Fibroblast of peridontal ligament (primary cell): ENCODE measurements at regions not wholly inside any gene's neighbourhood (a gene's known extent, or its start where the extent isn't known, plus 50 kb on each side); places are given as distances from the start of the nearest gene placed in this dataset.
"Not testable (repeated sequence)": the region's sequence is repeated elsewhere in the genome, so short reads cannot be mapped to it uniquely, and the experiment has no call there.

Source experiments
- DNase-seq: peaks from one replicate; pipeline ENCODE4 v3.0.0-alpha.2; 2010; ENCODE audit errors: extremely low read depth

DNA sequence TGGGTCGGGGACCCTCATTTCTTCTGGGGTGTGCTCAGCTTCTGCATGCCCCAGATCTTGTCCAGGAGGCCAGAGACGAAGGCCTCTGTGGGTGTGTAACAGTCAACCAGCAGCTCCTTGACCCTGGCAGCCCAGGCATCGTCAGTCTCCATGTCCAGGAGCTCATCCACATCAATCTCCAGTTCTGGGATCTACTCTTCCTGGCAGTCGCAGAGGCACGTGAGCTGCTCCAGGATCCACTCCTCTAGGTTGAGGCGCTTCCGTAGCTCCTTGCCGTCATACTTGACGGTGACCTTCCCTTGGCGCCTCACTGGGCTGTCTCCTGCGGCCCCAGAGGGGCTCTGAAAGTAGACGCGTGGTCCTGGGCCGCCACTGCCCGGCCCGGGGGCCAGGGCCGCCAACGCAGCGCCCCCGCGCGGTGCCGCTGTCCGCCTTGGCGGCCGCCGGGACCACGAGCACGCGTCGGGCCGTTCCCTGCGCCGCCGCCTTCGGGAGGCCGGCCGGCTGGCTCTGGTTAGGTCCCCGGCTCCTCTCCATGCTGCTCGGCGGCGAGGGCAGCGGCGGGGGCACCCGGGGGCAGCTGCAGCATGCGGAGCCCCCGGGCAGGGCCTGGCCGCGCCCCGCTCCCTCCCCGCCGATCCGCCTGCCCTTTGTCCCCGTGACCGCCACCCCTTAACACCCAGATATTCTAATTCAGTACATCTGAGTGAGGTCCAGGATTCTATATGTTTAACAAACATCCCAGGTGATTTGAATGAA is 170.5 kb downstream of the SEPTIN7 start:
- no peak for DNase-seq

DNA sequence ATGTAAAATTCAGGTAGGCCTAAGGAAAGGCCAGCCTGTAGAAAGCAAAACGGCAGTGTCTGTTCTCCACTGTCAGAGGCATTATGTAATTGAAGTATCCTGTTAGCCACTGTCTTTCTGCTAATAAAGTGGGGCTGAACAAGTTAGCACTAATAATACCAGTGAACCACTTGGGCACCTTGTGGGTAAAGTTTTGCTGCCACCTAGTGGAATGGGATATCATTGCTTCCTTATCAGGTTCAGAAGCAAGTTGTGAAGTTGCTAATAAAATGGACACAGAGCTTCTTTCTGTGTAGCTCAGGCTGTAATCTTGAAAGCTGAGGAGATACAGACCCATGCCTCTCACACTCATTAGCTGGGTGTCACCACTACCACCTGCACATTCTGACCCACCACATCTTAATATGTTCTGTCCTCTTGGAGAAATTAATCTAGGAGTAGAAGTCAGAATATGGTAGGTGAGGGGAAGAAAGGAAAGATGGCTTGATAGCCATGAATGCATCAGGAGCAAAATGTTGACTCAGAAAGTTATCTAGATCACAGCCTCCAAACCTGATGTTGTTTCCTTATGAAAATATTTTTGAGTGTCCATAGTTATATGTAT is 175.1 kb downstream of the SEPTIN7 start:
- DNase-seq, result peak; percentile 87

DNA sequence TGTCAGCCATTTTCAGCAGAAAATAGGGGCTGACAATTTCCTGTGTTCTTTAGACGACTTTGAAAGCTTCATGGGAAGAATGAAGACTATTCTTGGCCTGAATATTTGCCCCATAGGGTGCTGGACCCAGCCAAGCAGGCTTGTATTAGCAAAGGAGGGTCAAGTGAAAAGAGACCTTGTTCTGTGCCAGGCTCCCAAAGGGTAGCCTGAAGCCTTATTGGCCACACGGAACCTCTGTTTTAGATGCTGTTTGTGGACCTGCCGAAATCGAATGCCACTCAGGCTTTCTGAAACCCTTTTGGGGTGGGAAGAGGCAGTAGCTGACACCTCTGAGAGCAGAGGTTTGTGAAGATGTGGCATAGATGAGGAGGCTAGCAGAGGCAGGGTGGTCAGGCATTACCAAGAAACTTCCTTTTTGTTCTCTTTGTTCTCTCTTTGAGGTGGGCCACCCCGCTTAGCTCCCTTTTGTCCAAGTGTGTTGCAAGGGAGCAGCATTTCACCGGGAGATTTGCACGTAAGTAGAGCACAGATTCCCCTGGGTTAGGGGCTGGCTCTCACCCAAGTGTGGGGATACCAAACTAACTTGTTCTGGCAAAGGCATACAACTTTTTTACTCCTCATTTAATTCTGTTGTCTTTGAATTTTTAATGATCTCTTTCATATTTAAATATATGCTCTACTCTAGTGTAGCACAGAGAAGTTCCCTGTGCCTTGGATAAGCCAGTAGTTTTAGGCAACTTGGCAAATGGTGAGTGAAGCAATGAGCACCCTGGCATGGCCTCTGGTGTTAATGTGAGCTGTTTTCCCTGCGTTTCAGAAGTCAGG is 174.0 kb upstream of the EEPD1 start:
- not testable (repeated sequence) for DNase-seq

DNA sequence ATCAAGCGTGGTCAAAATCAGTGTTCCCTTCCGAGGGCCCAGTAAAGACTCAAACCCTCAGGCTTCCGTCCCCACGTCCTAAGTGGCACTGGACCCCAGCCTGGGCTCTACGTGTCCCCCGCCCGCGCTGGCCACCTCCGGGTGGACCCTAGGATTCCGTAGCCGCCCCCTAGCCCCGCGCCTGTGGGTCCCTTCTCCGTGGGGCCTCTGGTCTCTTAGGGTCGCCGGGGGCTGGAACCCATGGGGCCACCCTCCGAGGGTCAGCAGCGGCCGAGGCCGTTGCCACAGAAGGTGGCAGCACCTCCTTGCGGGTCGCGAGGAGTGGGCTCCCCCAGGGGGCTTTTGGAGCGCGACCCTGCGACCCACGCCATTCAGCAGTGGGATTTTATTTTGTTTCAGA is 170.5 kb upstream of the EEPD1 start:
- DNase-seq, result no peak

DNA sequence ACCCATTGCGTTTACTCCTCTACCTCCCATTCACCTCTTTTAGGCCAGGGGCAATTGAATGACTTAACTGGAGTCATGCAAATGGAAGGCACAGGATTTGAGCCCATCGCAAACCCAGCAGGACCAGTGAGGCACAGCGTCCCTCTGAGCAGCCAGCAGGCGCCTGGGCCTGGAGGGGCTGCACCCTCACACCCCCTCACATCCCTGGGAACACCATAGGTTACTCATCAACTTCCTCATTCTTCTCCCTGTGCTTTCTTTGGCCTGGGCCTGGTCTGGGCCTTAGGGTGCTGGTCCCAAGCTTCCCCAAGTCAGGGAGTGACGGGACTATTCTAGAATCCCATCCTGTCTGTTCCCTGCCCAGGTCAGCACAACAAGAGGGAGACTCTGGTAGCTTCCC is 169.4 kb upstream of the EEPD1 start:
- no peak for DNase-seq

DNA sequence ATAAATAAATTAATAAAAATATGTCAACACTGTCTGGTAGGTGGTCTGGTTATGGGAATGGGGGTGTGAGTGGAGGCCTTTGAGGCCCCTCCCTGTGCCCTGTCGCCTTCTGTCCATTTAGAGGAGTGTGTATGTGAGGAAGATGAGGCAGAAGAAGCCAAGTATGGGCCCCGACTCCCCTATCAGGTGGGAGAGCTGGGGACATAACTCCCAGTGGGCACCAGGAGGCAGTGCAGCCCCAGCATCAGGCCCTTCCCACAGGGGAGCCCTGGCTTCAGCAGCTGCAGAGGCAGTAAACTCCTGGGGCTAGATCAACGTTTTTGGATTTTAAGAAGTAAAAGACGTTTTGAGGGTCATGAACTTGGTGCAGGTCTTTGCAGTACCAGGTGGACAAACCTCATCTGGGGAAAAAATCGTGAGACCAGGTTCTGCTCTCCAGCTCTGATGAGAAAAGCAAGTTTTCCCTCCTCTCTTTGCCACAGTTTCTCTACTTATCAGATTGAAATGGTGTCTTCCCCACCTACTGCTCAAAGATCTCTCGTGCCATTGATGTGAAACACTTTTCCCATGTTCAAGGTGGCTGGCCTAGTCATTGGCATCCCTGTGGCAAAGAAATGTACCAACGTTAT is 167.8 kb upstream of the EEPD1 start:
- DNase-seq, result peak; percentile 79

DNA sequence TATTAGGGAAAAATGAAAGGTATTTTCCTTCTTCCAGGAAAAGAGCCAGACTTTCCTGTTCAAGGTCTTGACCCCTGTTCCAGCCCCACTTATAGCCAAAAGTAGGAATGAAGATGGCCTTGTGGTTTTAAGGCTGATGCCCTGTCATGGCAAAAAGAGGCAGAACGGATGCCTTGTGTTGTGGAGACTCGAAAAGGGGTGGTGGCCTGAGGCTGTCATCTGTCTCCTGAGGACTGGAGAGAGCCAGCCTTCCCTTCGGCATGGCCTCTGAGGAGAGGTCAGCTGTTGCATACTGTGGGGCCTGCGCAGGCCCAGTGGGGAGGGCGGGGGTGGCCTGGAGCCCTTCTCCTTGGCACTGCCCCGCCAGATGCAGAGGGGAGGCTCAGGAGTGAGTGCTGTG is 166.0 kb upstream of the EEPD1 start:
- no peak for DNase-seq

DNA sequence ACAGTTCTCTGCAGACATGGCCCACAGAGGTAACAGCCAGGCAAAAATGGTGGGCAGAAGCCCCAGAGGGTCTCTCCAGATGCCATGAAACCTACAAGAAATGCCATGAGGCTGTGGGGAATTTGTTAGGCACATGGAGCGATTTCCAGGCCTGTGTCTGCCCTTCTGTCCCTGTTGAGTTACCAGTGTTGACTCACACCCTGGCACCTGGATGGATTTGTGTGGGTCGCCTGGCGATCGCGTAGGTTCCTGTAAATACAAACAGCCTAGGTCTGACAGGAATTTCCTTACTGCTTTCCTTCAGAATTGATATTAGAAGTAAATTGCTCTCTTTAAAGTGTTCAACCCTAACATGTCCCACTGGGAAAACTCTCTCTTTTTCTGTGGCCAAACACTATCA is 164.9 kb upstream of the EEPD1 start:
- no peak for DNase-seq

DNA sequence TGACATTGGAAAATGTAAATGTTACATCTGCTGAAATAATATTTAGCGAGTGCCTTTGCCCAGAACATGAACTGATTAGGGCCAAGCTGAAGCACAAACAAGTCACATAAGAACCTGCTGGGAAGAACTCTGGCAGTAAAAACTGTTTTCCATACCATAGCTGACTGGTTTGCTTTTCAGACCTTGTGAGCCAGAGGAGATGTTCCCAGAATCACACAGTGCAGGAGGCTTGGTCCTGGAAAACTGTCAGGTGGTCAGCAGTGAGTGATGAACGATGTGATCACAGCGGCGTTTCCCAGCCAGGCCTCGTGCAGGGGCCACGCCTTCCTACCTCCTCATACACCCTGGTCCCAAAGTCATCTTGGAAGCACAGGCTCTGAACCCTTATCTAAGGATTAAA is 164.2 kb upstream of the EEPD1 start:
- no peak for DNase-seq

DNA sequence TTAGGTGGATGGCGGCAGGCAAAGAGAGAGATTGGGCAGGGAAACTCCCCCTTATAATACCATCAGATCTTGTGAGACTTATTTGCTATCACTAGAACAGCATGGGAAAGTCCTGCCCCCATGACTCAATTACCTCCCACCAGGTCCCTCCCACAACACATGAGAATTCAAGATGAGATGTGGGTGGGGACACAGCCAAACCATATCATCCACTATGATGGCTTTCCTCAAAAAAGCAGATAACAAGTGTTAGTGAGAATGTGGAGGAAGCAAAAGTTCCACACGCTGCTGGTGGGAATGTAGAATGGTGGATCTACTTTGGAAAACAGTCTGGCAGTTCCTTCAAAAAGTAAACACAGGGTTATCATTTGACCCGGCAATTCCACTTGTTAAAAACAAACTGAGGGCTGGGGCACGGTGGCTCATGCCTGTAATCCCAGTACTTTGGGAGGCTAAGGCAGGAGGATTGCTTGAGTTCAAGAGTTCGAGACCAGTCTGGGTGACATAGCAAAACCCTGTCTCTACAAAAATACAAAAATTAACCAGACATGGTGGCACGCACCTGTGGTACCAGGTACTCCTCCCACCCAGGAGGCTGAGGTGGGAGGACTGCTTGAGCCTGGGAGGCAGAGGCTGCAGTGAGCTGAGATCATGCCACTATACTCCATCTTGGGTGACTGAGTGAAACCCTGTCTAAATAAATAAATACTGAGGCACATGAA is 161.4 kb upstream of the EEPD1 start:
- no peak for DNase-seq

DNA sequence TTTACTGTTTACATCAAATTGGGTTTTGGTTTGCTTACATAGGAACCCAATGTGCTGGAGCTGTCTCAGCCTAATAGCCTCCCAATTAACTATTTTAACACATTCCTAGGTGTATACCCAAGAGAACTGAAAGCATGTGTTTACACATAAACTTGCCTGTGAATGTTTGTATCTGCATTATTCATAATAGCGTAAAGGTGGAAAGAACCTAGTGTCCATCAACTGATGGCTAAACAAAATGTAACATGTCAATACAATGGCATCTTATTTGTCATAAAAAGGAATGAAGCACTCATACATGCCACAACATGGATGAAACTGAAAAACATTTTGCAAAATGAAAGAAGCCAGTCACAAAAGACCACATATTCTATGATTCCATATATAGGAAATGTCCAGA is 160.6 kb upstream of the EEPD1 start:
- no peak for DNase-seq

DNA sequence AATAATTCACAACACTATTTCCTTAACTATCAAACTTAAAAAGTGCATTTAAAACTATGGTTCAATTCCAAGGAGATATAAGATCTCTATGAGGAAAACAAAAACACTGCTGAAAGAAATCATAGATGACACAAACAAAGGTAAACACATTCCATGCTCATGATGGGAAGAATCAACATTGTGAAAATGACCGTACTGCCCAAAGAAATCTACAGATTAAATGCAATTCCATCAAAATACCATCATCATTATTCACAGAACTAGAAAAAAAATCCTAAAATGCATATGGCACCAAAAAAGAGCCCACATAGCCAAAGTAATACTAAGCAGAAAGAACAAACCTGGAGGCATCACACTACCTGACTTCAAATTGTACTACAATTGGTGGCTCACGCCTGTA is 159.9 kb upstream of the EEPD1 start:
- no peak for DNase-seq

DNA sequence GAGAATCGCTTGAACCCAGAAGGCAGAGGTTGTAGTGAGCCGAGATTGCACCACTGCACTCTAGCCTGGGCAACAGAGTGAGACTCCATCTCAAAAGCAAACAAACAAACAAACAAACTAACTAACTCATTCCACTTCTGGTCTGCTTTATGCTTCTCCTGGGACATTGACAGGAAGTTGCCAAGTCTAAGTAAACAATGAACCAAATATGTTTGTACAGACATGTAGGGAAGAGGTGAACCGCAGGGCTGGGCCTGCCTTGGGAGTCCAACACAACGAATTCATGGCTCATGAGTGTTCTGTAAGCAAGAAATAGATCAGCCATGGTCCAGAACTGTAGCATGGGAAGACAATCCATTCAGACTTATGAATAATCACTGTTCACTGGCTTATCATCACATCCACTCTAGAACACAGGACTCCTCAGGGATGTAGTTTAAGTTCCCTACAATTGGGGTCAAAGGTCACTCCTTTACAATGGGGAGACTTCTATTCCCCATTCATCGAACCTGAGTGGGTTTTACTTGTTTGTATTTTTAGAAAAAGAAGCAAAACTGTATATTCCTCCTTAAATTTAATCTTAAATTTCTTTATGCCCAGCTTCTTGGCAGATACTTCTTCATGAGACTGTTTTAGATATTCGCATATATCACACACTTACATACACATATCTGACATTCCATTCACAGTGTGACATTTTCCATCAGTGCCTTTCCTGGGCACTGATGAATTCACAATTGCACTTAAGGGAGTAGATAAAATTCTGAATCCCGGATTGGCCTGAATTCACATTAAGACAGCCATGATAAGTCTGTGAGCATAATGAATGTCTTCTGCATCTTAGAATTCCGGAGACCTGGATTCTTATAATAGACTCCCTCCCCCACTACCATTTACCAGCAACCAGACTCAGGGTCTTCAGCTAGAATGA is 159.1 kb upstream of the EEPD1 start:
- peak; percentile 53 for DNase-seq

DNA sequence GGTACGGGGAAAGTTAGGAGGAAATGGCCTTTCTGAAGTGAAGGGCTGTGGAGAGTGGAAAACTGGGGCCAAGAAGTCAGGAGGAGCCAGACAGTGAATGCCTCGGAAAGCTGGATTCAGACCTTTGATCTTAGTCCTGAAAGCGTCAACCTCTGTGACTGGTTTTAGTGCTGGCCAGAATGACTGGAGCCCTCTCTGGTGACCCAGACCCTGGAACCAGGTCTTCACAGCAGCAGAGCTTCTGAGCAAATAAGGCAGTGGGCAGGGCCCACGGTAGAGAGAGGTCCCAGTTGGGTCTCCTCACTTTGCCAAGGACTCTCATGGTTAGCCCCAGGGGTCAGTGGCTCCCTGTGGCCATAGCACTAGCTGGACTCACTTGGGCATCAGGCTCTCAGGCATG is 157.7 kb upstream of the EEPD1 start:
- no peak for DNase-seq

DNA sequence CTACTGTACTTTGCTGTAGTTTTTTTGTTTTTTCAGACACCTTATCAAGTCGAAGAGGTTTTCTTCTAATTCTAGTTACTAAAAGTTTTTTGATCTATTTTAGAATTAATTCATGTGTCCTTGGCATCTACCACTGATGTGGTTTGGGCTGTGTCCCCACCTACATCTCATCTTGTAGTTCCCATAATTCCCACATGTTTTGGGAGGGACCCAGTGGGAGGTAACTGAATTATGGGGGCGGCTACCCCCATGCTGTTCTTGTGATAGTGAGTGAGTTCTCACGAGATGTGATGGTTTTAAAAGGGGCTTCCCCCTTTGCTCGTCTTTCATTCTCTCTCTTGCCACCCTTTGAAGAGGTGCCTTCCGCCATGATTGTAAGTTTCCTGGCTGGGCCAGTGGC is 154.6 kb upstream of the EEPD1 start:
- DNase-seq, result no peak

DNA sequence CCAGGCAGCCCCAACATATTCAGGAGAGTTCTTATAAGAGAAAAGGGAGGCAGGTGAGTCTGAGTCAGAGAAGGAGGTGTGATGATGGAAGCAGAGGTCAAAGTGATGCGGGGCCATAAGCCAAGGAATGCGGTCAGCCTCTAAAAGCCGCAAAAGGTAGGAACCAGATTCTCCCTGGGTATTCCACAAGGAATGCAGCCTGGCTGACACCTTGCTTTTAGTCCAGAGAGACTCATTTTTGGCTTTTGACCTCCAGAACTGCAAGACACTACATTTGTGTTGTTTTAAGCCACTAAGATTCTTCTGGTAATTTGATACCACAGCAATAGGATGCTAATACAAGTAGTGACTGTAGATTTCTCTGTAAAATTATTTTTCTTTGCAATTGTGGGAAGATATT is 151.5 kb upstream of the EEPD1 start:
- no peak for DNase-seq

DNA sequence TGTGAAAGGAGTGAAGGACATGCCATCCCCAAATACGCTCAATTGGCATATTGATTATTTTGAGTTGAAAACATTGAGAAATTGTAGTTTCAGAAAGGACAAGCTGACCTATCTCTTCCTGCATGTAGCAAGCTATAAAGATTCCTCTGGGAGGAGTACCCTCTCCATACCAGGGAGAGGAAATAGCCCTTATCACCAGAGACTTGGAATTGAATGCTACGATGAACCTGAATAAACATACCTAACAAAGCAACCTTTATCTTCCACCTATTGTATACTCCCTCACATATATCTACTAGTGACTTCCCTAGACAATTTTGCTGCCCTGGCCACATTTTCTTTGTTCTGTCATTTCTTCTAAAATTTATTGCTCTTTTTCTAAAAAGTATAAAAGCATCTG is 150.2 kb upstream of the EEPD1 start:
- DNase-seq, result no peak

DNA sequence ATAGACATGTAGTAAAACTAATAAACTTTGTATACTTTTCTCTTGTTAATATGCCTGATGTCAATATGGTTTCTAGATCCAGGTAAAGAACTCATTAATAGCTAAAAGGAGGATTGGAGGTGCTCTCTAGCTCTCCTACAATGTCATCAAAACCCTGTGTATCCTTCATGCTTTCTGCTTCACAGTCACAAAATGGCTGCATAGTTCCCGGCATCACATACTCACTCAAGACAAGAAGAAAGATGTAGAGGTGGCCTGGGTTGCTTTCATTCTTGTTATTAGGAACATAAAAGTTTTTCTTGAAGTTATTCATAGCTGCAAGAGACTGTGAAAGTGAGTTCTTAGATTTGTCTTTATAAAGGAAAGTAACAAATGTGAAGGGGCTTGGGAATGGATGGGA is 149.7 kb upstream of the EEPD1 start:
- DNase-seq, result no peak

DNA sequence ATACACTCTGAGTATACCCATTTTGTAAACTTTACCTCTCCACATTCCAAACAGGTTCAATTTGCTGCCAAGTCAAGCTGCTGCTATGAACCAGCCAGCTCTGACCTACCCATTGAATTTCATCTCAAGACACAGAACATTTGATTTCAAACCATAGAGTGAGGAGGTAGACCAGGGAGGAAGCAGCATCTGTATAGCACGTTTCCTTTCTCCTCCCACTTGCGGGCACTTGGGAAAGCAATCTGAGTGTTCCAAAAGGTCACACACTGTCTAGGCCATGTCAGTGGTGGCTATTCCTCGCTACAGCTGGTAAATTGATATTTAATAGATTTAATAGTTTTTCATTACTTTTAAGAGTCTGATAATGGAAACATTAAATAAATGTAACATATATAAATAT is 147.8 kb upstream of the EEPD1 start:
- no peak for DNase-seq

DNA sequence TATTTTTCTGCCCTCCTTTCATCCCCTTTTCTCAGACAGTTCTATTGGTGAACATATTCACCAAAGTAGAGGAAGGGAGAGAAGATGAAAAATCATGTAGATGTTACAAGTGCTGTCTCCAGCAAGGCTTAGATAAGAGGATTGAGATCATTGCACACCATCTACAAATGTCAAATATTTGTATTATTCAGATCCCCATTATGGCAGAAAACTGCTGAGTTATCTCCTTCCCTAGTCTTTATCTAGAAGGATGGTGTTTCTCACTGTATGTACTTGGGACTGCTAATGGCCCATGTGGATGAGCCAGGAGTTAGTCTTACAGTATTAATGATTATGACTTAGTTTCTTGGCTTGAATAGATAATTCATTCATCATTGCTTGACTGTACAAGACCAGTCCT is 147.2 kb upstream of the EEPD1 start:
- no peak for DNase-seq
